SK-N-SH (cell line): ENCODE measurements at regions not wholly inside any gene's neighbourhood (a gene's known extent, or its start where the extent isn't known, plus 50 kb on each side); places are given as distances from the start of the nearest gene placed in this dataset.

Source experiments
- CTCF ChIA-PET: fragments of 300-600, 350-600 bp; formaldehyde crosslinking; extraction: SDS; loops from one replicate; lab custom pipeline; 2021; lab: Yijun Ruan, JAX
- POLR2A ChIA-PET: fragments of 350-600 bp; sonication (Branson Sonifier 250); formaldehyde crosslinking; extraction: SDS; loops from one replicate; lab custom pipeline; 2020; ENCODE audit warnings: antibody characterized with exemption, inconsistent platforms; lab: Yijun Ruan, JAX
- DNase-seq: peaks from one replicate; pipeline ENCODE4 v3.0.0; 2012
- H2AFZ ChIP-seq: fragments of 200-600 bp; sonication (generic); 2 replicates; pipeline ENCODE4 v1.8.1; 2016; ENCODE audit warnings: antibody characterized with exemption, mild to moderate bottlenecking, low read depth
- H3F3A ChIP-seq: fragments of 200-600 bp; sonication (generic); replicated peaks from 2 replicates; pipeline ENCODE3; 2016; ENCODE audit warnings: antibody characterized with exemption, mild to moderate bottlenecking; ENCODE audit not compliant: insufficient read depth
- H3K27ac ChIP-seq, 2 experiments: fragments of 200-500 bp in 1 of 2; fragments of 200-600 bp in 1 of 2; sonication (Bioruptor generic) in 1 of 2; sonication (generic), shearing (Covaris generic) in 1 of 2; 2 replicates each; pipeline versions ENCODE4 v1.5.1 to v1.6.1; 2014 to 2016; ENCODE audit warnings: low read depth in 2 of 2, inconsistent platforms in 1 of 2, low read length in 1 of 2, mild to moderate bottlenecking in 1 of 2, mixed read lengths in 1 of 2
- H3K27me3 ChIP-seq: fragments of 200-600 bp; sonication (generic), shearing (Covaris generic); 2 replicates; pipeline ENCODE4 v1.6.1; 2016; ENCODE audit warnings: mixed run types; ENCODE audit not compliant: insufficient read depth
- H3K36me3 ChIP-seq, 2 experiments: fragments of 200-500 bp in 1 of 2; fragments of 200-600 bp in 1 of 2; sonication (Bioruptor generic) in 1 of 2; sonication (generic) in 1 of 2; replicated peaks in 1 of 2; 2 replicates each; pipeline versions ENCODE3 to v1.5.1; 2014 to 2016; ENCODE audit warnings: low read length in 1 of 2, mild to moderate bottlenecking in 1 of 2; ENCODE audit not compliant: insufficient read depth in 2 of 2, control insufficient read depth in 1 of 2
- H3K4me1 ChIP-seq, 2 experiments: fragments of 200-500 bp in 1 of 2; fragments of 200-600 bp in 1 of 2; sonication (Bioruptor generic) in 1 of 2; sonication (generic), shearing (Covaris generic) in 1 of 2; 2 replicates each; pipeline versions ENCODE4 v1.5.1 to v1.6.1; 2014 to 2016; ENCODE audit warnings: low read depth in 1 of 2, low read length in 1 of 2, mixed run types in 1 of 2; ENCODE audit not compliant: insufficient read depth in 2 of 2, control insufficient read depth in 1 of 2
- H3K4me2 ChIP-seq: fragments of 200-600 bp; sonication (generic), shearing (Covaris generic); 2 replicates; pipeline ENCODE4 v1.6.1; 2017; ENCODE audit warnings: mixed run types
- H3K4me3 ChIP-seq, 2 experiments: fragments of 200-500 bp in 1 of 2; fragments of 200-600 bp in 1 of 2; sonication (Bioruptor generic) in 1 of 2; sonication (generic), shearing (Covaris generic) in 1 of 2; 2 replicates each; pipeline versions ENCODE4 v1.5.1 to v1.8.1; 2014 to 2016; ENCODE audit warnings: low read depth in 2 of 2, inconsistent platforms in 1 of 2, low read length in 1 of 2, mild to moderate bottlenecking in 1 of 2, mixed read lengths in 1 of 2, moderate library complexity in 1 of 2
- H3K79me2 ChIP-seq: fragments of 200-600 bp; sonication (generic); 2 replicates; pipeline ENCODE4 v1.8.1; 2017; ENCODE audit warnings: mild to moderate bottlenecking; ENCODE audit not compliant: insufficient read depth
- H3K9ac ChIP-seq: fragments of 200-600 bp; sonication (generic); 2 replicates; pipeline ENCODE4 v1.6.1; 2017; ENCODE audit warnings: mixed run types
- H3K9me2 ChIP-seq: fragments of 200-600 bp; sonication (generic); 2 replicates; pipeline ENCODE4 v1.6.1; 2017; ENCODE audit warnings: mixed run types
- H3K9me3 ChIP-seq: fragments of 200-600 bp; sonication (generic); 2 replicates; pipeline ENCODE4 v1.6.1; 2017; ENCODE audit warnings: mixed run types, mild to moderate bottlenecking, moderate library complexity
- H4K20me1 ChIP-seq: fragments of 200-600 bp; sonication (generic); 2 replicates; pipeline ENCODE4 v1.6.1; 2017; ENCODE audit warnings: mild to moderate bottlenecking, mixed run types; ENCODE audit not compliant: insufficient read depth
- ELF1 ChIP-seq: IDR thresholded peaks from 2 replicates; pipeline ENCODE4 v1.4.0; 2012
- MEF2A ChIP-seq: IDR thresholded peaks from 2 replicates; pipeline ENCODE4 v1.4.0; 2012; ENCODE audit warnings: low read depth, borderline replicate concordance
- MXI1 ChIP-seq: IDR thresholded peaks from 2 replicates; pipeline ENCODE4 v1.6.1; 2012; ENCODE audit warnings: mild to moderate bottlenecking, low read depth, low read length, improper control_type of control experiment
- NRF1 ChIP-seq: IDR thresholded peaks from 2 replicates; pipeline ENCODE4 v1.6.1; 2012; ENCODE audit warnings: low read depth, mild to moderate bottlenecking, low read length
- PBX3 ChIP-seq: IDR thresholded peaks from 2 replicates; pipeline ENCODE4; 2012
- POLR2AphosphoS5 ChIP-seq: IDR thresholded peaks from 2 replicates; pipeline ENCODE4 v1.6.1; 2012; ENCODE audit warnings: low read depth, low read length
- RCOR1 ChIP-seq: fragments of 150-350 bp; IDR thresholded peaks from 2 replicates; pipeline ENCODE4 v1.6.1; 2017; ENCODE audit warnings: antibody characterized with exemption, low read length
- SIN3A ChIP-seq: IDR thresholded peaks from 2 replicates; pipeline ENCODE4 v1.6.1; 2012; ENCODE audit warnings: low read depth, mild to moderate bottlenecking, low read length, moderate library complexity, borderline replicate concordance
- SMC3 ChIP-seq: IDR thresholded peaks from 2 replicates; pipeline ENCODE4 v1.6.1; 2012; ENCODE audit warnings: low read depth, low read length, improper control_type of control experiment
- TAF1 ChIP-seq: IDR thresholded peaks from 2 replicates; pipeline ENCODE4 v1.6.1; 2012; ENCODE audit warnings: low read depth, mild to moderate bottlenecking, low read length, moderate library complexity, borderline replicate concordance
- TCF12 ChIP-seq: IDR thresholded peaks from 2 replicates; pipeline ENCODE4 v1.4.0; 2012
- USF2 ChIP-seq: fragments of 150-350 bp; IDR thresholded peaks from 2 replicates; pipeline ENCODE4 v1.6.1; 2017; ENCODE audit warnings: antibody characterized with exemption, low read length, low read depth, borderline replicate concordance
- YY1 ChIP-seq: IDR thresholded peaks from 2 replicates; pipeline ENCODE4 v1.4.0; 2012; ENCODE audit warnings: low read depth, mild to moderate bottlenecking
- WGBS: methylation state at CpG from one replicate; pipeline ENCODE4 v1.1.6; 2017; ENCODE audit warnings: low lambda C conversion rate; 5-methylcytosine and 5-hydroxymethylcytosine counted together
- TF ChIP-seq, protein P1 (sequence below): fragments of 150-350 bp; IDR thresholded peaks from 2 replicates; pipeline ENCODE4 v1.6.1; 2016; ENCODE audit warnings: mild to moderate bottlenecking, low read depth, low read length

GRCh38 chr14:62018606-62019005, 256.4 kb downstream of the SNAPC1 start:
- H2AFZ ChIP-seq: no peak overlapping the region
- no peak for DNase-seq
- no peaks in the 10 kb centered on the region for H4K20me1 ChIP-seq
- no peak overlapping the region for H3K27ac ChIP-seq
- CTCF ChIA-PET: interaction anchor here (0.8 kb wide), 1 partner anchor 21 kb away, joined by 3 read pairs; no protein-coding TSS in a partner anchor
- no peaks in the 10 kb centered on the region for H3K9me3 ChIP-seq
- 35% methylated on average over 5 of the region's 5 CpGs for whole genome bisulfite sequencing
- H3K27me3 ChIP-seq: no peaks in the 10 kb centered on the region
- no peak overlapping the region for H3K4me2 ChIP-seq
- POLR2A ChIA-PET: no interaction called here
- H3K4me3 ChIP-seq: no peak overlapping the region
- no peaks in the 10 kb centered on the region for H3F3A ChIP-seq
- H3K79me2 ChIP-seq: no peaks in the 10 kb centered on the region
- H3K36me3 ChIP-seq: no peaks in the 10 kb centered on the region
- TF ChIP-seq, protein P1, sequence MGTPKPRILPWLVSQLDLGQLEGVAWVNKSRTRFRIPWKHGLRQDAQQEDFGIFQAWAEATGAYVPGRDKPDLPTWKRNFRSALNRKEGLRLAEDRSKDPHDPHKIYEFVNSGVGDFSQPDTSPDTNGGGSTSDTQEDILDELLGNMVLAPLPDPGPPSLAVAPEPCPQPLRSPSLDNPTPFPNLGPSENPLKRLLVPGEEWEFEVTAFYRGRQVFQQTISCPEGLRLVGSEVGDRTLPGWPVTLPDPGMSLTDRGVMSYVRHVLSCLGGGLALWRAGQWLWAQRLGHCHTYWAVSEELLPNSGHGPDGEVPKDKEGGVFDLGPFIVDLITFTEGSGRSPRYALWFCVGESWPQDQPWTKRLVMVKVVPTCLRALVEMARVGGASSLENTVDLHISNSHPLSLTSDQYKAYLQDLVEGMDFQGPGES: no peak
- TF ChIP-seq SIN3A (no peak), MEF2A (no peak), POLR2AphosphoS5 (no peak), YY1 (no peak), PBX3 (no peak)
- H3K9me2 ChIP-seq: no peaks in the 10 kb centered on the region
- H3K9ac ChIP-seq: no peak overlapping the region
- H3K4me1 ChIP-seq: no peaks in the 10 kb centered on the region

GRCh38 chr14:62027958-62028357, 265.7 kb downstream of the SNAPC1 start:
- WGBS: 45% methylated on average over 2 of the region's 2 CpGs
- ChIA-PET CTCF (interaction anchor here (1.3 kb wide), 1 partner anchor 99 kb away, joined by 4 read pairs; no protein-coding TSS in a partner anchor), POLR2A (no interaction called here)
- Histone ChIP-seq H3K9me3 (no peaks in the 10 kb centered on the region), H3K36me3 (no peaks in the 10 kb centered on the region), H3K27me3 (no peaks in the 10 kb centered on the region), H3K79me2 (no peaks in the 10 kb centered on the region), H3K4me2 (no peak overlapping the region), H3F3A (no peaks in the 10 kb centered on the region), H3K9ac (no peak overlapping the region), H3K27ac (no peak overlapping the region), H3K9me2 (no peaks in the 10 kb centered on the region), H4K20me1 (no peaks in the 10 kb centered on the region), H3K4me1 (no peaks in the 10 kb centered on the region), H3K4me3 (no peak overlapping the region), H2AFZ (no peak overlapping the region)
- no peak for DNase-seq
- TF ChIP-seq TAF1 (no peak), SMC3 (no peak), USF2 (no peak), MEF2A (no peak), ELF1 (no peak), PBX3 (no peak), NRF1 (no peak), MXI1 (no peak), RCOR1 (no peak), TCF12 (no peak)
